ENCODE measurements at regions not wholly inside any gene's neighbourhood (a gene's known extent, or its start where the extent isn't known, plus 50 kb on each side); places are given as distances from the start of the nearest gene placed in this dataset.
A peak's percentile ranks its signal among the peaks of the same experiment; 100 is the strongest.
"Not testable (repeated sequence)": the region's sequence is repeated elsewhere in the genome, so short reads cannot be mapped to it uniquely, and the experiment has no call there.

DNA sequence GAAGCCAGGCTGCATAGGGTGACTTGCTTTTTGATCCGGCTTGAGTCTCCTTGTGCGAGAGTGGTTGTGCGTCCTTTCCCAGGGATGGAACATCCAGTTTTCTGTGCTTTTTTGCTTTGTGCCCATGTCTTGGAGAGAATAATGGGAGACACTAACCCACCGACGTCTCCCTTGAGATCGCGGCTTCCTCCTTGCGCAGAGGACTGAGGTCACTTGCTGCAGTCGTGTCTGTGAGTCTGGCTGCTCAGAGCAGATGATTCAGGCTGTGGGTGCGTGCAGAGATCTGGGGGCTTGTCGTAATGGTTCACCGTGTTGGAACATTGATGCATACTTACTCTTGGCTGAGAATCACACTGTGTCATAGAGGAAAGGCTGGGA is 164.5 kb upstream of the CACNA1E start:
- Mint-ChIP-seq H3K27ac (ENCODE audit: unreplicated experiment) (no peak overlapping the region), H3K4me3 (ENCODE audit: low read depth, unreplicated experiment) (no peak overlapping the region)

DNA sequence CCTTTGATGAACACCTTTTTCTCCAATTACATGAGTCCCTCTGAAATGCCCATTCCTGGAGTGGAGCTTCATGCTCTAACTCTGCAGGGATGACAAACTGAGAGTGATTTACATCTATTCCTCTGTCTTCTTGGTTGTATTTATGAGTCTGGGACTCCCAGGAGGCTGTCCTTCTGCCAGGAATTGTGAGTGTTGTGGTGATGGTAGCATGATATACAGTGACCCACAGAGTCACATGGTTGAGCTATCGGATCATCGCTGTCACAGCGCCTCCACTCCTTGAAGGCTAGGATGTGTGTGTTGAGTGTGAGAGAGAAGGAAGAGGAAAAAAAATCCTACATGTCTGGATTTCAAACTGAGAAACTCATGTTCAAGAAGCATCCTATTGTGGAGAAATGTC is 163.4 kb upstream of the CACNA1E start:
- no peak for DNase-seq
- Mint-ChIP-seq H3K9me3 (ENCODE audit: low read depth, unreplicated experiment) (no peaks in the 10 kb centered on the region), H3K27me3 (ENCODE audit: unreplicated experiment) (peaks cover 57% of the 10 kb centered on the region), H3K4me3 (ENCODE audit: low read depth, unreplicated experiment) (no peak overlapping the region), H3K36me3 (ENCODE audit: insufficient read depth, unreplicated experiment) (no peaks in the 10 kb centered on the region), H3K27ac (ENCODE audit: unreplicated experiment) (no peak overlapping the region), H3K4me1 (ENCODE audit: low read depth, unreplicated experiment) (peaks cover 14% of the 10 kb centered on the region)
- intact Hi-C loops (cut with micrococcal nuclease; ENCODE audit: unreplicated experiment): loop anchor here (10.0 kb wide), 2 partner anchors 105 to 125 kb away; no protein-coding TSS in a partner anchor
- CTCF ChIA-PET: interaction anchor here (0.9 kb wide), 1 partner anchor 12 kb away, joined by 3 read pairs; no protein-coding TSS in a partner anchor
- TF ChIP-seq, protein P1, sequence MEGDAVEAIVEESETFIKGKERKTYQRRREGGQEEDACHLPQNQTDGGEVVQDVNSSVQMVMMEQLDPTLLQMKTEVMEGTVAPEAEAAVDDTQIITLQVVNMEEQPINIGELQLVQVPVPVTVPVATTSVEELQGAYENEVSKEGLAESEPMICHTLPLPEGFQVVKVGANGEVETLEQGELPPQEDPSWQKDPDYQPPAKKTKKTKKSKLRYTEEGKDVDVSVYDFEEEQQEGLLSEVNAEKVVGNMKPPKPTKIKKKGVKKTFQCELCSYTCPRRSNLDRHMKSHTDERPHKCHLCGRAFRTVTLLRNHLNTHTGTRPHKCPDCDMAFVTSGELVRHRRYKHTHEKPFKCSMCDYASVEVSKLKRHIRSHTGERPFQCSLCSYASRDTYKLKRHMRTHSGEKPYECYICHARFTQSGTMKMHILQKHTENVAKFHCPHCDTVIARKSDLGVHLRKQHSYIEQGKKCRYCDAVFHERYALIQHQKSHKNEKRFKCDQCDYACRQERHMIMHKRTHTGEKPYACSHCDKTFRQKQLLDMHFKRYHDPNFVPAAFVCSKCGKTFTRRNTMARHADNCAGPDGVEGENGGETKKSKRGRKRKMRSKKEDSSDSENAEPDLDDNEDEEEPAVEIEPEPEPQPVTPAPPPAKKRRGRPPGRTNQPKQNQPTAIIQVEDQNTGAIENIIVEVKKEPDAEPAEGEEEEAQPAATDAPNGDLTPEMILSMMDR (IDR thresholded peaks at IDR 0.05; ENCODE audit: unreplicated experiment): no peak
- BruUV-seq (replicated peaks): no TSS peak

More for the DNA sequence above, 164.5 kb upstream of the CACNA1E start:
- CTCF ChIA-PET: no interaction called here
- Mint-ChIP-seq H3K36me3 (ENCODE audit: insufficient read depth, unreplicated experiment) (no peaks in the 10 kb centered on the region), H3K4me1 (ENCODE audit: low read depth, unreplicated experiment) (peaks cover 11% of the 10 kb centered on the region), H3K9me3 (ENCODE audit: low read depth, unreplicated experiment) (no peaks in the 10 kb centered on the region), H3K27me3 (ENCODE audit: unreplicated experiment) (peaks cover 67% of the 10 kb centered on the region)
- no peak for DNase-seq
- intact Hi-C loops (cut with micrococcal nuclease; ENCODE audit: unreplicated experiment): loop anchor here (10.0 kb wide), 1 partner anchor 106 kb away; no protein-coding TSS in a partner anchor
- no TSS peak for BruUV-seq (replicated peaks)
- TF ChIP-seq, protein P1 (IDR thresholded peaks at IDR 0.05; ENCODE audit: unreplicated experiment): no peak

DNA sequence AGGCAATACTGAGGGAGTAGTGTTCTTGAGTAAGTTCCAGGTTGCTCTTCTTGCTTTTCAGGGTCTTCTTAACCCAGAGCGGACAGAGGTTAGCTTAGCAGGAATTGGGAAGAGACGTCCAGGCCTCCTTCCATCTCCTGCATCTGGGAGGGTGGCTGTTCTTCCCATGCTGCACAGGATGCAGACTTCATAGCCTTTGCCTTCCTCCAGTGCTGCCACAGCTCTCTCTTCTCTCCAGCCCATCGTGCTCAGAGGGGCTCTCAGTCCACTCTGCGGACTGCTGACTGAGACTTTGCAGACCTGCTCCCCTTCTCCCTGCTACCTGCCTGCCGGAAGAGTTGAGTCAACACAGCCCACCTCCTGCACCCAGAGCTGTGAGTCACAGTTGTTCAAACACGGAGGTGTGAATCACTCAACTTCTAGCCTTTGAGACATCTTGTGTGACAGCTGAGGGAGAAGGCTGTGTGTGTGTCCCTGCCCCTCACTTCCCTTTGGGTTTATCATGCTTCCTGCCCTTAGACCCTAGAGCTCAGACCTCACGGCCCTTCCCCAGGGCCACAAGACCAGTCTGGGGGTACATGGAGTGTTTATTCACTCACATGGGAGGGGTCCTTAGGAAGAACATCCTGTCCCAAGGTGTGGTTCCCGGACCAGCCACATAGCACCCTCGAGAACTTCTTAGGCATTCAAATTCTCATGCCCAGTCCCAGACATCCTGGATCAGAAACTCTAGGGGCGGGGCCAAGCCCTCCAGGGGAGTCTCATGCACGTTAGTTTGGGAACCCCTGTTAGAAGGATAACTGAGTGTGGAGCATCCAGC is 158.3 kb upstream of the CACNA1E start:
- peak; percentile 73 for DNase-seq
- no peak overlapping the region for H3K27ac Mint-ChIP-seq (ENCODE audit: unreplicated experiment)
- peaks cover 3% of the 10 kb centered on the region for H3K9me3 Mint-ChIP-seq (ENCODE audit: low read depth, unreplicated experiment)
- H3K4me3 Mint-ChIP-seq (ENCODE audit: low read depth, unreplicated experiment): no peak overlapping the region
- CTCF ChIA-PET: no interaction called here
- TF ChIP-seq, protein P1 (IDR thresholded peaks at IDR 0.05; ENCODE audit: unreplicated experiment): no peak
- peaks cover 27% of the 10 kb centered on the region for H3K27me3 Mint-ChIP-seq (ENCODE audit: unreplicated experiment)
- intact Hi-C loops (cut with micrococcal nuclease; ENCODE audit: unreplicated experiment): loop anchor here (10.0 kb wide), 1 partner anchor 130 kb away; no protein-coding TSS in a partner anchor
- no peaks in the 10 kb centered on the region for H3K36me3 Mint-ChIP-seq (ENCODE audit: insufficient read depth, unreplicated experiment)
- H3K4me1 Mint-ChIP-seq (ENCODE audit: low read depth, unreplicated experiment): peaks cover 18% of the 10 kb centered on the region
- no TSS peak for BruUV-seq (replicated peaks)

DNA sequence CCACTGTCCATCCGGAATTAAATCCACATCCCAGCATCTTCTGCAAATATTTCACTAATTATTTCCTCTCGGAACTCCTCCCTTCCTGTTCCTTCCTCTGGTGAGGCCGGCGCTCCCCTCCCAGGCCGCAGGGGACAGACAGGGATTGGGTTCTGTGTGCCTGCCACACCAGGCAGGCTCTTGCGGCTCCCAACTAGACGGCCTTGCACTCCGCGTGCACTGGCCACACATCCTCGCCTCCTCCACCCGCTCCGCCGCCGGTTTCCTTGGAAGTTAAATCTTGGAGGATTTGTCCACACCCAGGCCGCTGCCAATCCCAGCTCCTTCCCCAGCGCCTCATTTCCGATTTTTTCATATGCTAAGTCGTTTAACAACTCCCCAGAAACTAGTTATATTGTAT is 157.6 kb upstream of the CACNA1E start:
- H3K36me3 Mint-ChIP-seq (ENCODE audit: insufficient read depth, unreplicated experiment); H3K9me3 Mint-ChIP-seq (ENCODE audit: low read depth, unreplicated experiment); H3K27ac Mint-ChIP-seq (ENCODE audit: unreplicated experiment); H3K4me3 Mint-ChIP-seq (ENCODE audit: low read depth, unreplicated experiment); CTCF ChIA-PET; BruUV-seq (replicated peaks); DNase-seq: not testable (repeated sequence)
- Mint-ChIP-seq H3K4me1 (ENCODE audit: low read depth, unreplicated experiment) (peaks cover 18% of the 10 kb centered on the region), H3K27me3 (ENCODE audit: unreplicated experiment) (peaks cover 23% of the 10 kb centered on the region)
- intact Hi-C loops (cut with micrococcal nuclease; ENCODE audit: unreplicated experiment): loop anchor here (10.0 kb wide), 1 partner anchor 131 kb away; no protein-coding TSS in a partner anchor

DNA sequence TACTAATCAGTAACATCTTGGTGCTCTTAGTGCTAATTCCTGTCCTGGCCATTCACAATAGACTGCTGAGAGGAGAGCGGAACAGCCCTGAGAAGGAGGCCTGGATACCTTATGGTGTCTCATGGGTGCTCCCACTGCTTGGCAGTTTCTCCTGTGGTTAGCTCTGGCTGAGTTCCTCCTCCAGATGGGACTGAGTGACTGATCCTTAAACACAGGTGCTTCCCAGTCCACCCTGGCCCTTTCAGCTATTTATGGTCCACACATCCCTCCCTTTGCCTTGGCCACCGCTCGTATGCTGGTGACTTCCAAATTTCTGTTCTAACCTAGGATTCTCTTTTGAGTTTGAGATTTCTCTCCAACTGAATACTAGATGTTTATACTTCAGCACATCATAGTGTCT is 157.0 kb upstream of the CACNA1E start:
- DNase-seq: no peak
- Mint-ChIP-seq H3K9me3 (ENCODE audit: low read depth, unreplicated experiment) (peaks cover 3% of the 10 kb centered on the region), H3K27me3 (ENCODE audit: unreplicated experiment) (peaks cover 23% of the 10 kb centered on the region), H3K4me3 (ENCODE audit: low read depth, unreplicated experiment) (no peak overlapping the region), H3K27ac (ENCODE audit: unreplicated experiment) (no peak overlapping the region), H3K4me1 (ENCODE audit: low read depth, unreplicated experiment) (peaks cover 18% of the 10 kb centered on the region), H3K36me3 (ENCODE audit: insufficient read depth, unreplicated experiment) (no peaks in the 10 kb centered on the region)
- TF ChIP-seq, protein P1 (IDR thresholded peaks at IDR 0.05; ENCODE audit: unreplicated experiment): no peak
- no TSS peak for BruUV-seq (replicated peaks)
- intact Hi-C loops (cut with micrococcal nuclease; ENCODE audit: unreplicated experiment): loop anchor here (10.0 kb wide), 1 partner anchor 132 kb away; no protein-coding TSS in a partner anchor
- CTCF ChIA-PET: no interaction called here
